GM21515 (cell line): ENCODE measurements at regions not wholly inside any gene's neighbourhood (a gene's known extent, or its start where the extent isn't known, plus 50 kb on each side); places are given as distances from the start of the nearest gene placed in this dataset.

ENCODE experiments used
- ATAC-seq: cut with Tn5 transposase; IDR thresholded peaks from one replicate; pipeline ENCODE4 v1.9.1; 2021; ENCODE audit not compliant: unreplicated experiment

DNA sequence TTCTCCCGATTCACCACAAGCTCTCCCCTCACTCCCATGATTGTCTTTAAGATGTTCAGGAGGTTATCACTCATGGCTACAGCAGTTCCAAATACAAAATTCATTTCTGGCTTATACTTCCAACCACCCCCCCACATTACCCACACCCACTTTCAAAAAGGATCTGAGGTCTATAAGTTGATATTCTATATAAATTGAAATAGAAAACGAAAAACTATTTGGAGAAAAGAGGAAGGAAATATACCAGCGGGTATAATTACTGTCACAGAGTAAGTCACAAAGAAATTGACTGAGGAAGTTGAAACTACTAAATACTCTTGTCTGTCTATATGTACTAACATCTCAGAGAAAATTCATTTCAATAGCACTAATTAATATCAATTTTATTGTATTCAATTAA, 112.7 kb upstream of the TNFAIP3 start:
- ATAC-seq, result no peak

DNA sequence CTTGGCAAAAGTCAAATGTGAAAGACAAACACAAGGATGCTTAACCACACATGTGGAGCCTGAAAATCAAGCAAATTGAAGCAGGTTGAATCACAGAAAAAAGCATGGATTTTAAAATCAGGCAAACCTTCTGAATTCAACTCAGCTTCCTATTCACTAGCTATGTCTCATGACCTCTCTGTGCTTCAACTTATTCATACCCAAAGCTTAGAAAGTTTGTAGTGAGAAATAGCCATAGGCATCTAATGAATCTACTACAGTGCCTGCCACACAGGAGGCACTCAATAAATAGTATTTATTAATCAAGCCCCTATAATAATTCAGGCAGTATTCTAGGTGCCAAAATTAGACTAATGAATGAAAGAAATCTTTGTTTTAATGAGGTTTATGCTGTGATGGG, 112.2 kb upstream of the TNFAIP3 start:
- no peak for ATAC-seq

DNA sequence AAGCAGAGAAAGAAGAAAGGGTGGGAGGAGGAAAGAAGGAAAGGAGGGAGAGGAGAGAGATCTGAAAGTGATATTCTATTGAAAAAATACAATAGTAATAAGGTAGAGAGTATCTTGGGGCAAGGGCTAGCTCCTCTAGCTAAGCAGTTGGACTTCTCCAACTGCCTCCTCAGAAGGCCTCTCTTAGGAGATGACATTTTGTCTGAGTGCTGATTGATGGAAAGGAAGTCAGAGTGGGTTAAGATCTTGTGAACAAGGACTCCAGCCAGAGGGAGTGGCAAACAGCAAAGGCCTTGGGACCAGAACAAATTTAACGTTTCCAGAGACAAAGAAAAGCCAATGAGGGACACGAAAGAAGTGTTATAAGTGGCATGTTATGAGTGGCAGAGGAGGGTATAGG, 111.8 kb upstream of the TNFAIP3 start:
- no peak for ATAC-seq

DNA sequence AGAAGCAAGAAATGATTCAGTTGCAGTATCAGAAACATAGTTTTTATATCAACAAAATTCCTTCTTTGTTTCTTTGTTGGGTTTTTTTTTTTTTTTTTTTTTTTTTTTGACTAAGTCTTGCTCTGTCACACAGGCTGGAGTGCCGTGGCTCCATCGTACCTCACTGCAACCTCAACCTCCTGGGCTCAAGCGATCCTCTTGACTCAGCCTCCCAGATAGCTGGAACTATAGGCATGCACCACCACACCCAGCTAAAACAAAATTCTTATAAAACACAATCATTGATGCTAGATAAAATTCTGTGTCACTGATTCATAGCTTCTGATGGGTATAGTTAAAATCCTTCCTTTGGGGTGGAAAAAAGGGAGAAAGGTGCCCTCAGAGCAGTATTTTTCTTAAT, 110.3 kb upstream of the TNFAIP3 start:
- ATAC-seq, result no peak

DNA sequence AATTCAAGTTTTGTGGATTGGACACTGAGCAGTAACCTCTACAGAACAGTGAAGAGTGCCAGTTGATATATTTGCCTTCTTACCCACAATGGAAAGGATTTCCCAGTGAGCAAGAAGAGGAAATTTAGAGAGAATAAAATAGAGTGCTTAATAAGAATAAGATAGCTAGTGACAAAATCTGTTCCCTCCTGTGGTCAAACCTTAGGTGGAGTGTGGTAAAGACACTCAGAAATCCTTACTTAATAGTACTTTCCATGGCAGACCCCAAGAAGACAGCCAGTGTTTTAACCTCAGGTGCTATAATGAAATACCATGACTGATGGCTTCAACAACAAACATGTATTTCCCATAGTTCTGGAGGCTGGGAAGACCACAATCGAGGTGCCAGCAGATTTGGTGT, 108.4 kb upstream of the TNFAIP3 start:
- no peak for ATAC-seq

DNA sequence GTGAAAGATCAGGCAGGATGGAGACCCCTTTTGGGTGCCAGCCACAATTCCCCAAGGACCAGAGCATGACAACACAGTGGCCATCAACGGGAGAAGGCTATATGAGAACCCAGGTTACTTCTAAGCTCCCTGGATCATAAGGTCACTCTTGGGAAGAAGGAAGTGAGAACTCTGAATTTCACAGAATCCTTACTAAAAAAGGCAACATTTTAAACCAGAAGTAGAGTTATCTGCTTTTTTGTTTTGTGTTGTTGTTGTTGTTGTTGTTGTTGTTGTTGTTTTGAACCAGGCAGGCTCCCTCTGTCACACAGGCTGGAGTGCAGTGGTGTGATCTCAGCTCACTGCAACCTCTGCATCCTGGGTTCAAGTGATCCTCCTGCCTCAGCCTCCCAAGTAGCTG, 107.4 kb upstream of the TNFAIP3 start:
- no peak for ATAC-seq

DNA sequence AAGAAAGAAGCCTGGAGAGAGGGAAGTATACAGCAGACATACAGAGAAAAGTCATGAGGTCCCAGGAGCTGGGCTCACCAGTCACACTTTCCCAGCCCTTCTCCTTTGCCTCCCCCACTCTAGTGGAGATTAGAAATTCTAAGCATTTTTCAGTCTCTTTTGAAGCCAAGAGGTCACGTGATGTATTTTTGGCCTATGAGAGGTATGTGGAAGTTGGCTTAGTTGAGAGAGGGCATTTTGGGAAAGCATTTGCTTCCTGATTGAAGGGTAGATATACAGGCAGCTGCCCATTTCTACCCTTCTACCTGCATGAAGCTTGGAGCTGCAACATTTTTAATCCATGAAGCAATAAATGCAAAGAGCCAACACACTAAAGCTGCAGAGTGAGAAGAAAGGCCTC, 106.0 kb upstream of the TNFAIP3 start:
- ATAC-seq, result no peak

DNA sequence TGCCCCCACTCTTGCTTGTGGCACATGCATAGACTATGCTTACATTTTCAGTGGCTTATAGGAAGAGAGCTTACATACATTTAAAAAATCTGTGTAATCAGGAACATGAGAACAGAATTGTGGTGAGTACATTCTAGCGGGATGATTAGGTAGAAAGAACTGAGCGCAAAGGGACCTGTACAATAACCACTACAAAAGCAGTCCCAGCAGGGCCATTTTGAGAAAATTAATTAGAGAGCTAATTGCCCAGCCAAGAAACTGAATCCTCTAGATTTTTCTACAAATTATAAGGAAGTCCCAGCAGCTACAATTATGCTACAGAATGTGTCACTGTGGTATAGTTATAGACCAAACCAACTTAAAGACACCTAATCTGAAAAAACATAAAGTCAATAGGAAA, 105.6 kb upstream of the TNFAIP3 start:
- ATAC-seq, result no peak

DNA sequence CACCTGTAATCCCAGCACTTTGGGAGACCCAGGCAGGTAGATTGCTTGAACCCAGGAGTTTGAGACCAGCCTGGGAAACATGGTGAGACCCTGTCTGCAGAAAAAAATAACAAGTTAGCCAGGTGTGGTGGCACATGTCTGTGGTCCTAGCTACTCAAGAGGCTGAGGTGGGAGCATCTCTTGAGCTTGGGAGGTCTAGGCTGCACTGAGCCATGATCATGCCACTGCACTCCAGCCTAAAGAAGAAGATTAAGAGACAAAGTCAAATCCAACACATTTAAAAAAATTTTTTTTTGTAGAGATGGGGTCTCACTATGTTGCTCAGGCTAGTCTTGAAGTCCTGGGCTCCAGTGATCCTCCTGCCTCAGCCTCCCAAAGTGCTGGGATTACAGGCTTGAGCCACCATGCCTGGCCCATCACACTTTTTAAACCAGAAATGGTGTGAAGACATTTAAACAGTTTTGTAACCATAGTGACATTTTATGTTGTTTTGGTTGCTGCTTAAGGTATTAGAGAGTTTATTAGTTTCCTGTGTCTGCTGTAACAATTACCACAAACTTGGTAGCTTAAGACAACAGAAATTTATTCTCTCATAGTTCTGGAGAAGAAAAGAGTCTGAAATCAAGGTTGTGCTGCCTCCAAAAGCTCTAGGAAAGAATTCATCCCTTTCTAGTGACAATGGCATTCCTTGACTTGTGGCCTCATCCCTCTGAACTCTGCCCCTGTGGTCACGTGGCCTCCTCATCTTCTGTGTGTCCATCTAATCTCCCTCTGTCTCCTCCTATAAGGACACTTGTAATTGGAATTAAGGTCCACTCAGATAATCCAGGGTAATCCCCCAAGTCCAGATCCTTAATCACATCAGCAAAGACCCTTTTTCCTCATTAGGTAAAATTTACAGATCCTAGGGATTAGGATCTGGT, 104.6 kb upstream of the TNFAIP3 start:
- ATAC-seq, result no peak

DNA sequence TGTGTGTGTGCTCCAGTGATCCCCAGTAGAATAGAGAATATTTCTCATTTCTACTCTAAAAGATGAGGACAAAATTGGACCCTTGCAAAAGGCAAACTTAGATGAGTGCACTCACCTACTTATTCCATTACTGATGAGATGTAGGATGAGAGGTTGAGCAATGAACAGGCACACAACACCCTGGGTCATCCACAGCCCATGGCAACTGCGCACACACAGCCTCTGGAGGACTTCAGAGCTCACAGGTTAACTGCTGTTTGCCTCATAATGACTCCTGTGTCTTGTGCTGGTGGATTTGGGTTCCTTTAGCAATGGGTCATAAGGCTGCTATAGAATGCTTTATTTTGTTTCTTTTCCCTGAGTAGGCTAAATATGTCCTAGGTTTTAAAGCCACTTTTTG, 103.6 kb upstream of the TNFAIP3 start:
- ATAC-seq, result no peak

DNA sequence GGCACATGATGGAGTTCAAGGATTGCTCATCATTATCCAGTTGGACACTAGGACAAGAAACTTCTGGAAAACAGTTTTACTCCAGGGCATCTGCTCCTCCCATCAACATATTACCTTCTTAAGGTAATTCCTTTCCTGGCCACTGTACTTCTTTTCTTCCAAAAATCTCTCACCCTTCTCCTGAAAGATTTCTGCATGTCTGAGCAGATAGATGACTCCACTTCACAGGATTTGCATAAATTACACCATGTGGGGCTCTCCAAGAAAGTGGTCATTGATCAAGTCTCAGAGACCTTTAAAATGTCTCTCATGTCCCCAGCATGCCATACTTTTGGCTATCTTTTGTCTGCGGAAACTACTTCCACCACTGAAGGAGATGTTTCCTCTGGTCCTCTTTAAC, 103.2 kb upstream of the TNFAIP3 start:
- ATAC-seq, result no peak

DNA sequence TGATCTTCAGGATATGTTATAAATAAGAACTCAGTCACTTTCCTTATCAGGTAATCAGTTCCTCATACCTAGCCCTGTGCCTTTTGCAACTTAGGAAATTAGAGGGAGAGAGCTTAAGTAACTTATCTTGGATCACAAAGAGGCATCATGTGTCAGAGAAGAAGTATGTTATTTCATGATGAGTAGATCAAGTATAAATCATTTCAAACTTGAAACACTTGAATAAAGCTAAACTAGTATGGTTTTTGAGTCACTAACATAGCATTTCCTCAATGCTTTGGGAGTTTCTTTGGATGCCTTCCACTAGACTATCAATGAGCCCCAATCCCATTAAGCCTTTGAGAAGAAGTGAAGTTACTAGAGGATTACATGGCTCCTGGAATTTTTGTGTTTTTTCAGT, 102.6 kb upstream of the TNFAIP3 start:
- no peak for ATAC-seq

DNA sequence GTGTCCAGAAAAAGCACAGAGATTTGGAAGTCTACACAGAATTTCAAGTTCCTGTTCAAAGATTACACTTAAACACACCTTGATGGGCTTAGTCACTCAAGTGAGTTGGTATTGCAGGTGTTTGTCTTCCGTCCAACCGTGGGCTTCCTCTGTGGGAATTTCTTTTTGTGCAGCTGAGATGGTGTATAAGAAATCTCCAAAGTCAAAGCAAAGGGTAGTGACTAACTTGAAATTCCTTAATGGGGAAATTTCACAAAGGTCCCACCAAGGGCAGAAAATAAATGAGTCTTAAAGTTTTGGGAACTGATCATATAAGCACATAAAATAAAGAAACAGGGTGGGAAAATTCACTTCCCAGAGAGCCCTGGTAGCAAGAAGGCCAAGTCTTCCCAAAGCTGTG, 102.0 kb upstream of the TNFAIP3 start:
- ATAC-seq, result no peak

DNA sequence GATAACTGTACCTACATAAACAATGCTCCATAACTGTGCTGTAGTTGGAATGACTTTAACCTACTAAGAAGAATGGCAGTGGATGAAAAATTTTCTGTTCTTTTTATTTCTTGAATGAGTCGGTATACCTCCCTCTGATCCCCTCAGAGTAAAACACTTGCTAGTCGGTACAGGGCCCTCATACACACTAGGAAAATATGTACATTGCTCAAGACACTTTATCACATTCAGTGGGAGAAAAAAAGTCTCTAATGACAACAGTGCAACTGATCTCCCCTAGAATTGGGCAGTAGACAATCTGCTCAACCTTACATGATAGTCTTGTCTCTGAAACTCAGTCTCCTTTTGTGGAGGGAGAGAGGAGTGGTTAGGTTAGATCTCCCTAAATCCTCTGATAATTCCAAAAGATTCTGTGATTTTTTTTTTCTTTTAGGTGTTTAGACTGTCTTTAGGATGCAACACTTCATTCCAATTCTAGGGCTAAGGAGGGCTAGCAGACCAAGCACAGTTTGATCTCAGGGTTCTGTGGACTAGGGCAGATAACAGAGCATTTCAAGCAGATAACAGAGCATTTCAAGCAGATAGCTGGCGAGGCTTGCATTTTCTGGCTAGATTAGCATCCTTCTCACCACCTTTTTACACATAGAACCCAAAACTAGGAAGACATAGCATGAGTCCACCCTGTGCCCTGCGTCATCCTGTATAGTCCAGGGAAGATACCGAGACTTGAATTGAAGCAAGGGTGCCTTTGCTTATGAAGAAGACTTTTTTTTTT, 100.3 kb upstream of the TNFAIP3 start:
- no peak for ATAC-seq

DNA sequence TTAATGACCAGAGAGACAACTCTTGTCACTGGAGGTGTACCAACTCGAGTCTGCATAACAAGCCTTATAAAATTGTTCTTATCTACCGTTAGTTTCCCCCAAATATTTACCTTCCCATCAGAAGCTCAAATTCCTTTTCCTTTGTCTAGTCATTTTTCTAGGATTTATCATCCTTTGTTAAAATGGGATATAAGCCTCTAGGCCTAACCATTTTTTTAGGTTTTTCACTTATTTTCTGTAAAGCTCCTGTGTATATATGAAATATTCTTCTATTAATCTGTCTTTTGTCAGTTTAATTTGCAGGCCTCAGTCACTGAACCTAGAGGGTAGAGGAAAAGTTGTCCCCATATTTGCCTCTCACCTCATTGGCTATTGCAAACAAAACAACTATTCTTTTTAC, 99.6 kb upstream of the TNFAIP3 start:
- no peak for ATAC-seq

DNA sequence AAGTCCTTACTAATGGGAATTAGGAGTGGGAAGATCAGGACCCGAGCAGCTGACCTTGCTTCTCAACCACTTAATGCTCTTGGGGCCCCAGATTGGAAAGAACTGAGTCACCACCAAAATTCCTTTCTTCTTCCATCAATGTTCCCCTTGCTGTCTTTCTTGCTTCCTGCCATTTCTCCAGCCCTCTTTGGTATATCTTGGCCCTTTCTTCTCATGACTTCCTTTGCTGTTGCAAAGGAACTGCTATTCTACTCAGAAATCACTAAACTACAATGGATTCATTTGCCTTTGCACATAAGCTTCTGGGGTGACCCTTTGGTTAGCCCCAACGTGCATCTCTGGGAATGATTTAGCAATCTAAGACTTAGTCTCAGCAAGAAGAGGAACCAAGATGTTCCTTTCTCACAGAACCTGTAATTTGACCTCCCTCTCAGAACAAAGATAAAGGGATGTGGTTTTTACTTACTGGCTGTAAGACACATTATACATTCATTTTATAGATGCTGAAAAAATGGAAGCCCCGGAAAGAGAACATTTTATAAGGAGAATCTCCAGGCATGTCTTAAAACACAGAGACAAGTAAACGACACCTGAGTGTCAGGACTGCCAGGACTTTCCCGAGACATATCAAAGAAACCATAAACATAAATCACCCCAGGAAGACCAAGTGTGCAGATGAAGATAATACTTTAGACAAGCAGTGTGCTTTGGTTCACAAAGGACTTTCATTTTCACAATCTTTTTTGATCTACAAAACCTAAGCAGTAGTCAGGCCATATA, 99.0 kb upstream of the TNFAIP3 start:
- ATAC-seq, result peak; percentile 82

DNA sequence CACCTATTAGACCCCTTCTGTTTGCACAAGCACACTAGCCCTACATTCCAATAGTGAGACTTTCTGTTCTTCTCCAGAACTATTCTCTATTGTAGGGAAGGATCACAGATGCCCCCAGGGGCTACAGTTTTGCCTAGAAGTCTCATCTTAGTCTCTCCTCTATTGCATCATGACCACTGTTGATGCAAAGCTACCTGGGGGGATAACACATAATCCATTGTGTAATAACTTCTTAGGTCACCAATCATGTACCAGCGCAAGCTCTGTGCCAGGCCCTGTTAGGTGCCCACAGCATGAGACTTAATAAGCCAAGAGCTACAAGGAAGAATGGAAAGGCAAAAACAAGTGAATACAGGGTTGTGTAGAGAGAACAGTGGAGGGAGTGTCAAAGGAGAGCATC, 98.1 kb upstream of the TNFAIP3 start:
- ATAC-seq, result no peak

DNA sequence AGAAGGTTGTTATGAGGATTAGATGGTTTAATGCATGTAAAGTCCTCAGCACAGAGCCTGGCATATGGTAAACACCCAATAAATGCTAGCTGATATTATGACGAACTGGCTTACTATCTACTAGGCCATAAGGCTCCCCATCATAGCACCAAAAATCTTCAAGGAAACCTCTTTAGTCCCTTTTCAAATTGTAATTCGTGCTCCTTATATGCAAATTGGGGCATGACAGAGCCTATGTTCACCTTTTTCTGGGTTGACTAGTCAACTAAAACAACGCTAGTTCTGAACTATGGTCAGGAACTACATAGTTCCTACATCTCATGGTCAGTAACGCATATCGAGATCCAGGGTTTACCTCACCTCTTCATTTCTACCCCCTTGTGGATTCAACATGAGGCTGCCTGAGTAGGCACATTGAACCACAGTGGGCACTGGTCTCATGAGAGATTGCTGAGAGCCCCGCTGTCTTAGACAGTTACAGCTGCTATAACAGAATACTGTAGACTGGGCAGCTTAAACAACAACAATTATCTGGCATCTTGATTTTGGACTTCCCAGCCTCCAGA, 97.2 kb upstream of the TNFAIP3 start:
- no peak for ATAC-seq

DNA sequence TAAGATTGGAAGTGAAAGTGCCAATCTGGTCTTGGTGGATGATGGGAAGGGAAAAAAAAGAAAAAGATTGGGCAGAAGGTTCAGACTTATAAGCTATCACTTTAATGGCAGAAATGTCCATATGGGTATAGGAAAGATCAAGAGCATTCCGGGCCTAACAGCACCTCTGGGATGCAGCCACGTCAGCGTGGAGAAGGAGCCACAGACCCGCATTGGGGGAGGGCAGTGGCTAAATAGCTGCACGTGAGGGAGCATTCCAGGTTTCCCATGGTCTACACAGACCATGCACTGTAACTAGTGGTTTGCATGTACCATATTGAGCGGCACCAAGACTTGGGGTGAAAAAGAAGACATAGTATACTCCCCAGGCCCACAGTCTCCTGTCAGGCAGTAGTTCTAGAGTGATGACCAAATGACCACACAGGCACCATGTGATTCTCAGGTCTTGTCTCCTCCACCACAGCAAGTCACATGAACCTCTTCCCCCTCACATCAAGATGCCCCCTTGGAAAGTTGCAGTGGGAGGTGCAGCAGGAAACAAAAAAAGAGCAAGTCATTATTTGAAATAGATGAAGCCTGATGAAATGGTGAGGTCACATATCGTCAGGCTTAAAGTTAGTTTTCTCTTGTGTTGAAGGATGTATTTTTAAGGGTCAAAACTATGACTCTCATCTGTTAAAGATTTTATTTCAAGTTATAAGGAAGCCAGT, 94.4 kb upstream of the TNFAIP3 start:
- no peak for ATAC-seq

DNA sequence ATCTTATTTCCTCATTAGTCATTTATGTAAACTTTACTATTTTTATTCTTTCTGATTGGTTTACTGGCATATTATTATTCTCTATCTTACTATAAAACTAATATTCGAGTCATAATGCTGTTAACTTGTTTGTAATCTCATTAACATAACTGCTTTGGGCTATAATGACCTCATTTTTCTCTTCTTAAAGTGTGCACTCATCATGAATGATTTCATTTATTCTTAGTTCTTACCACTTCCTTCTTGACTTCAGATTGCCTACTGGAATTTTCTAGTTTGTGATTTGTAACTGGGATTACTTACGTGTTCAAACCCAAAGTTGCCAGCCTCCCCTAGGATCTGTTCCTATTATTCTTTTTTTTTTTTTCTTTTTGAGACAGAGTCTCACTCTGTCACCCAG, 91.8 kb upstream of the TNFAIP3 start:
- ATAC-seq, result no peak

DNA sequence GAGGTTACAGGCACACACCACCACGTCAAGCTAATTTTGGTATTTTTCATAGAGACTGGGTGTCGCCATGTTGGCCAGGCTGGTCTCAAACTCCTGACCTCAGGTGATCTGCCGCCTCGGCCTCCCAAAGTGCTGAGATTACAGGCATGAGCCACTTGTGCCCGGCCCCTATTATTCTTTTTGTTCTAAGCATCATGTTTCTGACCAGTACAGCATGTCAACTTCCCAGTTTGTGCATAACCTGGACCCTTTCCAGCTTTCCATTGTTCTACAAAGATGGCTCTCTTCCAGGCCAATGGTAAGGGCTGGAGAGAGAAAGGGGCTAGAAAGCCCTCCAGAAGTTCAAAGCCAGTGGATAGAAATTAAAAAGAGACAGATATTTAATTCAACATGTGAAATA, 91.3 kb upstream of the TNFAIP3 start:
- no peak for ATAC-seq
